ENCODE measurements at regions not wholly inside any gene's neighbourhood (a gene's known extent, or its start where the extent isn't known, plus 50 kb on each side); places are given as distances from the start of the nearest gene placed in this dataset.
"Not testable (repeated sequence)": the region's sequence is repeated elsewhere in the genome, so short reads cannot be mapped to it uniquely, and the experiment has no call there.

DNA sequence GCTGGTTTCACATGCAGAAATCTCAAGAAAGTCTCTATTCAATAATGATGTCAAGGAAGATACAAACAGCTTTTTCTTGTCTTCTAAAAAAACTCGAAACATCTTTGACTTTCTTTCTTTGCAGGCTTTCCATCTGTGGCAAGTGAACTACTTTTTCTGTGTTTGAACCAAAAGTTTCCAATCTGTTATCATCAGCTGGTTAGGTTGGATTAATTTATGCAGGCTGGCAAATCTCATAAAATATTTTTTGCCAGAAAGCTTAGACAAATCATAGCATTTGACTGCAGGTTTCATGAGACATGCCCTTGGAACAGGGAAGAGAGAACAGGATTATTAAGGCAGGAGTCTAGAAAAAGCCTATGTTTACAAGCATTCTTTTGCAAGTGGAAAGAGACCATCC, 86.1 kb upstream of the ARHGAP42 start:
- Histone ChIP-seq H3K27me3 (ENCODE audit: control insufficient read depth in 3 of 3, insufficient read depth in 3 of 3, low read length in 3 of 3) (no peaks in the 10 kb centered on the region), H3K4me1 (ENCODE audit: control insufficient read depth in 3 of 3, insufficient read depth in 2 of 3, low read depth in 1 of 3, low read length in 2 of 3) (no peaks in the 10 kb centered on the region), H3K36me3 (ENCODE audit: control insufficient read depth in 3 of 3, insufficient read depth in 2 of 3, low read depth in 1 of 3, low read length in 3 of 3) (no peaks in the 10 kb centered on the region), H3K9me3 (ENCODE audit: control insufficient read depth in 2 of 2, insufficient read depth in 1 of 2, low read depth in 1 of 2, low read length in 1 of 2) (no peaks in the 10 kb centered on the region), H3K27ac (ENCODE audit: low read depth in 1 of 3, low read length in 2 of 3) (no peak overlapping the region), H3K4me3 (ENCODE audit: low read depth in 1 of 3, low read length in 3 of 3) (no peak overlapping the region)
- FAIRE-seq (no peak), DNase-seq (no peak)
- 65 to 82% (median 75%) methylated on average over 1 of the region's 1 CpG for WGBS, 3 donors

- no peaks in the 10 kb centered on the region for H3K4me1 ChIP-seq (ENCODE audit: control insufficient read depth in 3 of 3, insufficient read depth in 2 of 3, low read depth in 1 of 3, low read length in 2 of 3)
- FAIRE-seq (no peak), DNase-seq (no peak)
- H3K9me3 ChIP-seq (ENCODE audit: control insufficient read depth in 2 of 2, insufficient read depth in 1 of 2, low read depth in 1 of 2, low read length in 1 of 2), result no peaks in the 10 kb centered on the region
- H3K27me3 ChIP-seq (ENCODE audit: control insufficient read depth in 3 of 3, insufficient read depth in 3 of 3, low read length in 3 of 3), result no peaks in the 10 kb centered on the region
- no peak overlapping the region for H3K4me3 ChIP-seq (ENCODE audit: low read depth in 1 of 3, low read length in 3 of 3)
- no peaks in the 10 kb centered on the region for H3K36me3 ChIP-seq (ENCODE audit: control insufficient read depth in 3 of 3, insufficient read depth in 2 of 3, low read depth in 1 of 3, low read length in 3 of 3)
- H3K27ac ChIP-seq (ENCODE audit: low read depth in 1 of 3, low read length in 2 of 3), result no peak overlapping the region
These were observed 84.4 kb upstream of the ARHGAP42 start for GRCh38 chr11:100602716-100603115.

DNA sequence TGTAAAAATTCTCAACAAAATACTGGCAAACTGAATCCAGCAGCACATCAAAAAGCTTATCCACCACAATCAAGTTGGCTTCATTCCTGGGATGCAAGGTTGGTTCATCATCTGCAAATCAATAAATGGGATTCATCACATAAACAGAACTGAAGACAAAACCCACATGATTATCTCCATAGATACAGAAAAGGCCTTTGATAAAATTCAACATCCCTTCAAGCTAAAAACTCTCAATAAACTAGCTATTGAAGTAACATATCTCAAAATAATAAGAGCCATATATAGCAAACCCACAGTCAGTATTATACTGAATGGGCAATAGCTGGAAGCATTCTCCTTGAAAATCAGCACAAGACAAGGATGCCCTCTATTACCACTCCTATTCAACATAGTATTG, 79.3 kb upstream of the ARHGAP42 start:
- not testable (repeated sequence) for H3K4me3 ChIP-seq (ENCODE audit: low read depth in 1 of 3, low read length in 3 of 3); H3K27ac ChIP-seq (ENCODE audit: low read depth in 1 of 3, low read length in 2 of 3); FAIRE-seq; H3K27me3 ChIP-seq (ENCODE audit: control insufficient read depth in 3 of 3, insufficient read depth in 3 of 3, low read length in 3 of 3); H3K9me3 ChIP-seq (ENCODE audit: control insufficient read depth in 2 of 2, insufficient read depth in 1 of 2, low read depth in 1 of 2, low read length in 1 of 2); H3K36me3 ChIP-seq (ENCODE audit: control insufficient read depth in 3 of 3, insufficient read depth in 2 of 3, low read depth in 1 of 3, low read length in 3 of 3); H3K4me1 ChIP-seq (ENCODE audit: control insufficient read depth in 3 of 3, insufficient read depth in 2 of 3, low read depth in 1 of 3, low read length in 2 of 3); DNase-seq

GRCh38 chr11:100612766-100613165, 74.3 kb upstream of the ARHGAP42 start:
- Histone ChIP-seq H3K4me1 (ENCODE audit: control insufficient read depth in 3 of 3, insufficient read depth in 2 of 3, low read depth in 1 of 3, low read length in 2 of 3) (no peaks in the 10 kb centered on the region), H3K27me3 (ENCODE audit: control insufficient read depth in 3 of 3, insufficient read depth in 3 of 3, low read length in 3 of 3) (no peaks in the 10 kb centered on the region), H3K4me3 (ENCODE audit: low read depth in 1 of 3, low read length in 3 of 3) (no peak overlapping the region), H3K9me3 (ENCODE audit: control insufficient read depth in 2 of 2, insufficient read depth in 1 of 2, low read depth in 1 of 2, low read length in 1 of 2) (no peaks in the 10 kb centered on the region), H3K27ac (ENCODE audit: low read depth in 1 of 3, low read length in 2 of 3) (no peak overlapping the region), H3K36me3 (ENCODE audit: control insufficient read depth in 3 of 3, insufficient read depth in 2 of 3, low read depth in 1 of 3, low read length in 3 of 3) (no peaks in the 10 kb centered on the region)
- FAIRE-seq (no peak), DNase-seq (no peak)
- WGBS, 3 donors, result 36 to 51% (median 47%) methylated on average over 2 of the region's 2 CpGs

DNA sequence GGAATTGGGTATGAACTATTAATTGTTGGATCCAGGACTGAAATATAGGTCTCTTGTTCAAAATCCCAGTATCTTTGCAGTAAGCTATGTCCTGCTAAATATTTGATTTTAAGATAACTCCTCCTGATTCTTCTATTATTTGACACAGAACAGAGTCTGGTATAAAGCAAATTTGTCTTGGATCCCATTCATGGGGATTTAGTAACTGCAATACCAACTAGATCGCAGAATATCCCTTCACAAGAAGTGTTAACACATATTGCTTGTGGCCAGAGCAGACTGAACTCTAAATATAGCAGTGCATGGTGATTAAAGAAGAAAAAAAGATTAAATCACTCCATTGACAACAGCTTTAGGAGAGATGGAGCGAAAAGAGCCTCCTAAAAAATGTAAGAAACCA, 68.2 kb upstream of the ARHGAP42 start:
- H3K27ac ChIP-seq (ENCODE audit: low read depth in 1 of 3, low read length in 2 of 3), result no peak overlapping the region

DNA sequence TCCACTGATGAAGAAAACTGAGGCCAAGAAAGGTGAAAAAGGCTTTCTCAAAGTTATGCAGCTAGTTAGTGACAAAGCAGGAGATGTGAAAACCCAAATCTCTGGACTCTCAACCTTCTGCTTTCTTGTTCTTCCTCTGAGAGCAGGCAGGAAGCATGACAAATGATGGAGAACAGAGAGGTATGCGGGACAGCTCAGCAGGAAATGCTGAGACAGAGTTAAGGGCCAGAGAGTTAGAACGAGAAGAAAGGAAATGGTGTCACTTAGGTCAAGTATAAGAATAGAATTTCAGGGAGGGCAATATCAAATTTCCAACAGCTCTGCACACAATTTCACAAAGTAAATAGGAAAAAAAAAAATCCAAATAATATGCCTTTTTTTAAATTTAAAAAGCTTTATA, 67.6 kb upstream of the ARHGAP42 start:
- no peak for FAIRE-seq

More for the DNA sequence above, 68.2 kb upstream of the ARHGAP42 start:
- 63 to 82% (median 77%) methylated on average over 2 of the region's 2 CpGs for WGBS, 3 donors
- DNase-seq (no peak), FAIRE-seq (no peak)
- no peaks in the 10 kb centered on the region for H3K27me3 ChIP-seq (ENCODE audit: control insufficient read depth in 3 of 3, insufficient read depth in 3 of 3, low read length in 3 of 3)
- H3K36me3 ChIP-seq (ENCODE audit: control insufficient read depth in 3 of 3, insufficient read depth in 2 of 3, low read depth in 1 of 3, low read length in 3 of 3), result no peaks in the 10 kb centered on the region
- H3K4me3 ChIP-seq (ENCODE audit: low read depth in 1 of 3, low read length in 3 of 3), result no peak overlapping the region
- H3K4me1 ChIP-seq (ENCODE audit: control insufficient read depth in 3 of 3, insufficient read depth in 2 of 3, low read depth in 1 of 3, low read length in 2 of 3), result no peaks in the 10 kb centered on the region
- H3K9me3 ChIP-seq (ENCODE audit: control insufficient read depth in 2 of 2, insufficient read depth in 1 of 2, low read depth in 1 of 2, low read length in 1 of 2), result peaks cover 2 to 19% of the 10 kb centered on the region in 2 donors

GRCh38 chr11:100622404-100622803, 64.7 kb upstream of the ARHGAP42 start:
- H3K27me3 ChIP-seq (ENCODE audit: control insufficient read depth in 3 of 3, insufficient read depth in 3 of 3, low read length in 3 of 3), result no peaks in the 10 kb centered on the region
- H3K36me3 ChIP-seq (ENCODE audit: control insufficient read depth in 3 of 3, insufficient read depth in 2 of 3, low read depth in 1 of 3, low read length in 3 of 3), result no peaks in the 10 kb centered on the region
- no peak overlapping the region for H3K27ac ChIP-seq (ENCODE audit: low read depth in 1 of 3, low read length in 2 of 3)
- no peak overlapping the region for H3K4me3 ChIP-seq (ENCODE audit: low read depth in 1 of 3, low read length in 3 of 3)
- DNase-seq (no peak), FAIRE-seq (no peak)
- WGBS, 3 donors, result 85 to 91% (median 90%) methylated on average over 1 of the region's 1 CpG
- peaks cover 2 to 19% of the 10 kb centered on the region in 2 donors for H3K9me3 ChIP-seq (ENCODE audit: control insufficient read depth in 2 of 2, insufficient read depth in 1 of 2, low read depth in 1 of 2, low read length in 1 of 2)
- H3K4me1 ChIP-seq (ENCODE audit: control insufficient read depth in 3 of 3, insufficient read depth in 2 of 3, low read depth in 1 of 3, low read length in 2 of 3), result no peaks in the 10 kb centered on the region

More for the DNA sequence above, 67.6 kb upstream of the ARHGAP42 start:
- Histone ChIP-seq H3K9me3 (ENCODE audit: control insufficient read depth in 2 of 2, insufficient read depth in 1 of 2, low read depth in 1 of 2, low read length in 1 of 2) (peaks cover 2 to 19% of the 10 kb centered on the region in 2 donors), H3K27ac (ENCODE audit: low read depth in 1 of 3, low read length in 2 of 3) (no peak overlapping the region), H3K4me3 (ENCODE audit: low read depth in 1 of 3, low read length in 3 of 3) (no peak overlapping the region), H3K4me1 (ENCODE audit: control insufficient read depth in 3 of 3, insufficient read depth in 2 of 3, low read depth in 1 of 3, low read length in 2 of 3) (no peaks in the 10 kb centered on the region), H3K27me3 (ENCODE audit: control insufficient read depth in 3 of 3, insufficient read depth in 3 of 3, low read length in 3 of 3) (no peaks in the 10 kb centered on the region), H3K36me3 (ENCODE audit: control insufficient read depth in 3 of 3, insufficient read depth in 2 of 3, low read depth in 1 of 3, low read length in 3 of 3) (no peaks in the 10 kb centered on the region)
- WGBS, 3 donors, result 36 to 70% (median 70%) methylated on average over 2 of the region's 2 CpGs
- no peak for DNase-seq

- Histone ChIP-seq H3K4me3 (ENCODE audit: low read depth in 1 of 3, low read length in 3 of 3) (no peak overlapping the region), H3K27me3 (ENCODE audit: control insufficient read depth in 3 of 3, insufficient read depth in 3 of 3, low read length in 3 of 3) (no peaks in the 10 kb centered on the region), H3K36me3 (ENCODE audit: control insufficient read depth in 3 of 3, insufficient read depth in 2 of 3, low read depth in 1 of 3, low read length in 3 of 3) (no peaks in the 10 kb centered on the region), H3K4me1 (ENCODE audit: control insufficient read depth in 3 of 3, insufficient read depth in 2 of 3, low read depth in 1 of 3, low read length in 2 of 3) (no peaks in the 10 kb centered on the region), H3K27ac (ENCODE audit: low read depth in 1 of 3, low read length in 2 of 3) (no peak overlapping the region), H3K9me3 (ENCODE audit: control insufficient read depth in 2 of 2, insufficient read depth in 1 of 2, low read depth in 1 of 2, low read length in 1 of 2) (peaks cover 2 to 19% of the 10 kb centered on the region in 2 donors)
- DNase-seq (no peak), FAIRE-seq (no peak)
- 66 to 76% (median 74%) methylated on average over 2 of the region's 2 CpGs for WGBS, 3 donors
These were observed 62.7 kb upstream of the ARHGAP42 start for GRCh38 chr11:100624346-100624745.

GRCh38 chr11:100625041-100625440, 62.0 kb upstream of the ARHGAP42 start:
- FAIRE-seq (no peak), DNase-seq (no peak)
- no peak overlapping the region for H3K4me3 ChIP-seq (ENCODE audit: low read depth in 1 of 3, low read length in 3 of 3)
- WGBS, 3 donors, result 83 to 95% (median 91%) methylated on average over 4 of the region's 4 CpGs
- no peaks in the 10 kb centered on the region for H3K36me3 ChIP-seq (ENCODE audit: control insufficient read depth in 3 of 3, insufficient read depth in 2 of 3, low read depth in 1 of 3, low read length in 3 of 3)
- no peaks in the 10 kb centered on the region for H3K4me1 ChIP-seq (ENCODE audit: control insufficient read depth in 3 of 3, insufficient read depth in 2 of 3, low read depth in 1 of 3, low read length in 2 of 3)
- peaks cover 2 to 19% of the 10 kb centered on the region in 2 donors for H3K9me3 ChIP-seq (ENCODE audit: control insufficient read depth in 2 of 2, insufficient read depth in 1 of 2, low read depth in 1 of 2, low read length in 1 of 2)
- H3K27ac ChIP-seq (ENCODE audit: low read depth in 1 of 3, low read length in 2 of 3), result no peak overlapping the region
- H3K27me3 ChIP-seq (ENCODE audit: control insufficient read depth in 3 of 3, insufficient read depth in 3 of 3, low read length in 3 of 3), result no peaks in the 10 kb centered on the region

All from small intestine (tissue), 7 donors.